GM21723 (cell line): ENCODE measurements at regions not wholly inside any gene's neighbourhood (a gene's known extent, or its start where the extent isn't known, plus 50 kb on each side); places are given as distances from the start of the nearest gene placed in this dataset.
A peak's percentile ranks its signal among the peaks of the same experiment; 100 is the strongest.

Experiments
- ATAC-seq: cut with Tn5 transposase; IDR thresholded peaks from one replicate; pipeline ENCODE4 v1.9.1; 2021; ENCODE audit warnings: mild to moderate bottlenecking, moderate library complexity; ENCODE audit not compliant: unreplicated experiment

DNA sequence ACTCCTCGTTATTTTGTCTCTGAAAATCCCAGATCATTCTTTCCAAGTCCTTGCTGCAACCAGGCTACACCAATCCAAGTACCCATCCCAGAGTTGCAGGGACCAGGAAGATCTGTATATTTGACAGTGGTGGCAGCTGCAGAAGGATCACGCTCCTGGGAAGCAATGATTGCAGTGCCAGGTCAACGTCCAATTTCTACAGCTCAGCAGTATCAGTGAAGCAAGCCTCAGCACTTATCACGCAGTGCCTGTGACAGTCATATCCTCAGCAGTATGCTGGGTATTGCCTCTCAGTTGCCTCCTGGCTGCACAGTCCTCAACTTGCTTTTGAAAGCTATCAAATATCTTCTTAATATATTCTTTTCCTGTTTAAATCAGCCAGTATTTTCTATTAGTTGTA, 66.7 kb downstream of the BARHL2 start:
- no peak for ATAC-seq

DNA sequence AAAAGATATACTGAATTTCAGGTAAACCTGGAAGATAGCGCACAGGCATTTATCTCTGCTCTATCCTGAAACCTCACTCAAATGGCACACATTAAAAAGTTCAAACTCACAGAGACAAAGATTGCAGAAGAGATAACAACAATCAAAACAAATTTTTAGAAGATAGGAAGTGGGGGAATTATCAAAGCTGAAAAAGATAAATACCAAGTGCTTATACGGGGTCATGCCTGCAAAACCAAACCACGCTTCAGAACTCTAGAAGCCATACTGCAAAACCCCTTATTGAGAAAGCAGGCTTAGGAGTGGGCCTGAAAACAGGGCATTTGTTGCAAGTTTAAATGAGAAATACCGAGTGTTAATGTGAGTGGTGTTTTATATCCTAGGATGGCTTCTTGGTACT, 76.8 kb downstream of the BARHL2 start:
- ATAC-seq: no peak

DNA sequence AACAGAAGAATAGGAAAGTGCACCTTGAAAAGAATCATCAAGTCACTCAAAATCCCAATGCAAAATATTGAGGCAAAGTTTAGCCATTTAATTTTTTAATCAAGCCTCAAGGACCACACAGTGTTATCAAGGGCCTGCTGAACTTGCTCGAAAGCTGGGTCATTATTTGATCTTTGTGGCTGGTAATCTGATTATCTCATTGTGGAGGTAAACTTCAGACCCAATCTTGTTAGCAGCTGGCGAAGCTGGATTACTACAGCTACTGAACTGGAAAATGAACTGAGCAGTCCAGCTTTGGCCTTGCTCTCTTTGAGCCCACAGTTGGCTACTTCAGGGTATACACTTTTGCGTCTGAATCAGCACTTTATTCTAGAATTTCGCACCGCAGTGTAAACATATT, 94.4 kb downstream of the BARHL2 start:
- ATAC-seq: no peak

DNA sequence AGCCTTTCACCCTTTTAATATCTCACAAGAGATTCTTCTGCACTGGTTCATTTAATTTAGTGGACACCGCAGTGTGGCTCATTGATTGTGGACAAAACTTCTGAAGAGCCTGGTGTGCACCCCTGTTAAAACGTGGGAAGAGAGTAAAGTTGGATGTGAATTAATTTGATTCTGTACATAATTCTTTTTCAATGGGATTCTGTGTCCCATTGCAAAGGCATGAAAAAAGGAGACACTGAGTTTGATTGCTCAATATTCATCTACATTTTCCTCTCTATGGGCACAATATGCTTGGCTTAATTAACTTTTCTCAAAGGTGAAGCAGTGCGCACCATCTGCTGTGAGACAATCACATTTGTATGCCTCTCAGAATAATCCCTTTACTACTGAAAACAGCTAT, 95.1 kb downstream of the BARHL2 start:
- ATAC-seq: no peak

DNA sequence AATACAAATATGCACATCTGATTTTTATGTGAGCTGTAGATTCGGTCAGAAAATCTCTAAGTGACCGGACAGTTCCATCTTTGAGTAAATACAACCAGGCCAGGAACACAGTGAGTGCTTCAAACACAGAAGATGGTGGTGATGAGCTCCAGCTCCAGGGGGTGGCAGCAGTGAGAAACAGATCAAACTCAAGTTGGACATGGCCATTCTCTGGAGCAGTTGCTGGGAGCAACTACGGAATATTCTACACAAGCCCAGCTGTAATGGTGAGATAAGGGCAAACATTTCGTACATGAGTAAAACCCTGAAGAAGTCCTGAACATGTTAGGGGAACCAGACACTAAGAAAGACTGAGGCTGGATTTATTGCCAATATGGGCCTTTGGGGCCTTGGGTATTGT, 100.7 kb downstream of the BARHL2 start:
- ATAC-seq: no peak

DNA sequence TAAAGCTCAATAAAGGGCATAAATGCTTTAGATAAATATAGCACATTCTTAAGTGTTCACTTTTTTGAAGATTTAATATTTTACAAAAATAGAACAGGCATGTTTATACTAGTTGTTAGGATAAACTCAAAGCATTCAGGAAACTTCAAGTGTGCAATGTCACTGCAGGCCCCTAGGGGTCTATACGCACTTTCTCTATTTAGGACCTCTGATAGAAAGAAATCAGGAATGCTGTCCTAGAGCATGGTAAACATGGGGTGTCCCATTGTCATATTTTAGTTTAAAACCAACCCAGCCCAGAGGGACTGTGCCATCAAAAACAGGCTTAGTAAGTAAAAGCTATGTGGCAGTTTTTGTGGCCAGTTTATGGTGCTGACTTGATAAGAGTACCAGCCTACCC, 102.2 kb downstream of the BARHL2 start:
- no peak for ATAC-seq

DNA sequence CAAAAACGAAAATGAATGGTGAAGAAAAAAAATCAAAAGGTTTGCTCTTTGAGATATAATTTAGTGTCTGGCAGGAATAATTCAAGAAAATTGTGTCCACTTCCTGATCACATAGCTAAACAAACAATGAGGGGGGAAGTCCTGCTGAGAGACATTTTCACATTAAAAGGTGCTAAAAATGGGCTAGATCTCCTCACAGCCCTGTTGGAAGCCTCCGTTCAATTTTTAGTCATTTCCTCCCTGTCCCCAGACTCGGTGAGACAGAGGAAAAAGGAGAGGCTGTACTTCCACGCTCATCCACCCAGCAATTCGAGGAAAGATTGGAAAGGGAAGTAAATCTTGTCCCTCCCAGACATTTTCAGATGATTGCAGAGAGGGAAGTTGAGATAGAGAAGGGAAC, 103.7 kb downstream of the BARHL2 start:
- ATAC-seq: no peak

DNA sequence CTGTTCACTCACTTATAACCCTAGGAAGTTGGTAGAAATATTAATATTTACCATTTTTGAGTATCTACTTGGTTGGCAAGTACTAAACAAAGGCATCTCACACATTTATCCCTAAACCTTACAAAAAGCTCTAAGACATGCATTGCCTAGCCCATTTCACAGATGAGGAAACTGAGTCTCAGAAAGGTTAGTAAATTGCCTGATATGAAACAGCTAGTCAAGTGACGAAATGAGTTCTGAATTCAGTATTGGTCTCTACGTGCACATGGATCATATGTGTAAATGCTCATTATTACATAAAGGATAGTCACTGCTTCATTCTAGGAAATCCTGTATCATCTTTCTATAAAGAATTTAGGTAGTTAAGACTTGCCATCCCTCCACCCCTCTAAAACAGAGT, 105.1 kb downstream of the BARHL2 start:
- ATAC-seq: no peak

DNA sequence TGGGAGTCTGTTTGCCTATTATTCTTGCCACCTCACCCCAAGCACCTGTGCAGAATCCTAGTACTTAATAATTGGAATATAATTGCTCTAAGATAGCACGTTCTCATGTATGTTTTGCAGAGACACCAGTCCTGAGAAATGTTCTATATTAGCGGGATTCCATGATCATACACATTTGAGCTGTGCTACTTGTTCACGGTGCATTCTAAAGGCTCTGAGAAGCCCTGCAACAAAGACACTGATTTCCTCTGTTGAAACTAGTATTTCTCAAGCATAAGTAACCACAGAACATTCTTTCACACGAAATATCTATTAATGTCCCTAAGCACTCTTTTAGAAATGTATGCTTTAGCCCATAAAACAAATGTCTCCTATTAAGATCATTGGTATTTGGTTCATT, 109.4 kb downstream of the BARHL2 start:
- ATAC-seq: no peak

DNA sequence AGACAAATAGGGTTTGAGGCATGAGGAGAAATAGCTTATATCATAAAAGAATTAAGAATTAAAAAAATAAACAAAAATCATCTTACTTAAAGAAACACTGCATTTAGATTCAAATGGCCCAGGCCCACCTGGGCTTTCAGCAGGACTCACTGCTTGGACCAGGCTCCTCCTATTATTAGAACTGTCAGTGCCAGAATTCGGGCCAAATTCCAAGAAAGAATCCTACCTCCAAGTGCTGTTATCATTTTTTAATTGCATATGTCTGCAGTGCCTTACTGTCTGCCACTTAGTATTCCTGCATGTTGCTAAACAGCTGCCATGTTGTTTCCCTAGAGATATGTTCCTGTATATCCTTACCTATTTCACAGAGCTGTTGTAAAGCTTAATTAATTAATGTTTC, 112.0 kb downstream of the BARHL2 start:
- no peak for ATAC-seq

DNA sequence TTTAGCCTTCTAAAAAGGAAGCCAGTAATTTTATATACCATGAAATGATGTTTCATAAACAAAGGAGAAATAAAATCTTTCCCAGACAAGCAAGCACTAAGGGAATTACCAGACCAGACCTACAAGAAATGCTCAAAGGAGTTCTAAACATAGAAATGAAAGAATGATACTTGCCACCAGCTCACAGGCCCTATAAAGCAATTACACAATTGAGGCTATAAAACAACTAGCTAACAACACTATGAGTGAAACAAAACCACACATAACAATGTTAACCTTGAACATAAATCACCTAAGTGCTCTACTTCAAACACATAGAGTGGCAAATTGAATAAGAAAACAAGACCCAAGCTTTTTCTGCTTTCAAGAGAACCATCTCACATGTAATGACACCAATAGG, 123.8 kb downstream of the BARHL2 start:
- no peak for ATAC-seq

DNA sequence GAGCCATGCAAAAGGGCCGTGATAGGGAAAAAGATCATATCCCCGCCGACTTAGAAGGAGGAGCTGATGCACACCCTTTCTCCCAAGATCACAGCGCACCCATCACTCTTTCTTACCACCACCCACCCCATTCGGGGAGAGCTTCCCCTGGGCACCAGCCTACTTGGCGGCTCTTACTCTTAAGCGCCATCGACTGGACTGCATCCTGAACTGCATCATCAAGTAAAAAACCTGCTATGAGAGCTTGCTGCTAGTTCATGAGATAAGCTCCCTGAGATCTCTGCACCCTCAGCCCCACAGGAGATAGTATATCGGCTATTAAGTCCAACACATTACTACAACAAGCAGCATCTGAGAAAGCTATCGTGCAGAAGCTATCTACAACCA, 125.1 kb downstream of the BARHL2 start:
- ATAC-seq: no peak

DNA sequence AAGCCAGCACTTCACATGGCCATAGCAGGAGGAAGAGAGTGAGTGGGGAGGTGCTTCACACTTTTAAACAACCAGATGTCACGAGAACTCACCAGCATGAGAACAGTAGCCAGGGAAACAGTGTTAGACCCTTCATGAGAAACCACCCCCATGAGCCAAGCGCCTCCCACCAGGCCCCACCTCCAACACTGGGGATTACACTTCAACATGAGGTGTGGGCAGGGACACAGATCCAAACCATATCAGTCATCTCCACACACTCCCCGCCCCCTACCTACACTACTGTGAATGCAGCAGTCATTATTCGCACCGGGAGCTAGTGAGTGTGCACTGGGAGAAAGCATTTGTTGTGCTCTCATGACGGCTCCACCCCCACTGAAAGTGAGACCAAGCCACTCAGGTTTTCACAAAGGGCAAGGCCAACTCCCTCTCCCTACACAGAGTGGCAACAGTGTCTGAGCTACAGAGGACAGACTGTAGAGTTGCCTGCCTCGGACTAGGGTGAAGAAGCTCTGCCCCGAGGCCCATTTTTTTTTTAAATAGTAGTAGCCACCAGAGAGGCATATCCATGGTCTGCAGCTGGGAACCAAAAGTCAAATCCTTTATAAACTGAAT, 125.6 kb downstream of the BARHL2 start:
- ATAC-seq: no peak

DNA sequence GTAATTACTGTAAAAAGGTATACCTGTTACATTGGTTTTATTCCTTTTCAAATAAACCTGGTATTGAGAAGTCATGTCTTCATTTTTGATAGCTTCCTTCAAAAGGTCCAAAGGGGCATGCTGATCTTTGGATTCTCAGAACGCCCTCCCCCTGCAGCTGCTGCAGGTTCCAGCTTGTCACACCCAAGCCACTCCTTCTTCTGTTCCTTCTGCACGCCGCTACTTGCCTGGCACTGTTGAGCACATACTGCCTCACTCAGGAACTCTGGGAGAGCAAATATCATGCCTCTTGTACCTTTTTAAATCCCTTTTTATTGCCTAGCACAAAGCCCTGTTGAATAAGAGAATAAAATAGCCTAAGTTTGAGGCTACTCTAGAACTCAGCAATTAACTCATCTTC, 136.9 kb downstream of the BARHL2 start:
- no peak for ATAC-seq

DNA sequence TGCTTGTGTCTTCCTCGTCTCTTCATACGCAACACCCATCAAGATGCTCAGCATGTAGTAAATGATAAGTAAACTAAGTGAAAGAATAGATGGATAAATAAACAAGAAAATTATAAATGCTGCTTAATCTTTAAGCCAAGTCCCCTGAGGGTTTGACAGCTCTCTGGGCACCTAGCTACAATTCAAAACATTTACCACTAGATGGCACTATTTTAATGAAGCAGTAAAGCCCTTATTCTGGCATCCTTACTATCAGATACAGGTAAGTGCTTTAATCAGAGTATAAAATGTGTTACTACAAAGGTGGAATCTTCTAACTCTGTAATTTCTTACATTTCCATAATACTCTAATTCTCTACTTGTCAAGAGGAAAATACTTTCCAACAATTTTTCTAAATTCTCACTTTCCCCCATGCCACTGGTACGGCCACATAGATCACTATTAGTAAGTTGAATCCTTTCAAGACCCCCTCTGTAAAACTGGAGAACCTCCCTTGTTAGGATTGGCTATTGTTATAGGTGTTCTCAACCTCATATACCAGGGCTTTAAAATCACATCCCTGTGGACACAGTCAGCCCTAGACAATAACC, 137.8 kb downstream of the BARHL2 start:
- ATAC-seq: peak; percentile 78

DNA sequence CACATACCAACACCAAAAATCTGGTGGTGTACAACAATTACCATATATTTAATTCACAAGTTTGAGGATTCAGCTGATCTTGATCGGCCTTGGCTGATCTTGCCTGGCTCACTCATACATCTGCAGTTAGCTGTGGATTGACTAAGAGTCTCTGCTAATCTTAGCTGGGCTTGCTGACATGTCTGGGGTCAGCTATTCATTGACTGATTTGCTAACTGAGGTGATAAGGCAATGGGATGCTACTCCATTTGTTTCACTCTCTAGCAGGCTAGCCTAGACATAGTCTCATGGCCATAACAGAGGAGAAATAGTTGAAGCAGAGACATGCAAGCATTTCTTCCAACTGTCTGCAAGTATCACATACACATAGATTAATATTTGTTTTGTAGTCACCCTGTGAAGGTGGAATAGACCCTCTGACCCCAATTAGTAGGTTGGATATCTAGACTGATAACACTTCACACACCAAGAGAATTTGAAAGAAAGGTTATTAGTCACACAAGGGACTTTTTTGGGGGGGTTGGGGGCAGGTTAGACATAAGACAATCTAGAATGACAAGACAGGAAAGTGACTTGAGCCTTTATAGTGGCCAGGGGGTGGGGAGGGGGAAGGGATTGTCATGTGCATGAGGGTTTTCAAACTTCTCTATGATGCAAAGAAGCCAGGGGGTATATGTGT, 142.3 kb downstream of the BARHL2 start:
- ATAC-seq: no peak

DNA sequence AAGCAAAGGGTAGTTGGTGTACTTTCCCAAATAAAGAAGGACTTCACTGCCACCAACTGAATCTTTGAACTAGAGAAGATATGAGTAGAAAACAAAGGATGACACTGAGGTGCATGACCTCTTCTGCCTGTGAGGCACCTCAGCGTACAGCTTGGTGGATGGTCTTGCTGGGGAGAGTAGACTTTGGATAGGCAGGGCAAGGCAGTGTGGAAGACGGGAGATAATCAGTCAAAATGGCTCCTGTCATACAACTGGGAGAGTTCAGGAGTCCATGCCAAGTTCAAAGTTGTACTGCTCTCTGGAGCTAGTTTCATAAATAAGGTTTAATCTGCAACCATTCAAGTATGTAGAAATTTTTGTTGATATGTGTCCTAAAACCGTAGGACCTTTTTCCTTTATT, 143.4 kb downstream of the BARHL2 start:
- no peak for ATAC-seq

DNA sequence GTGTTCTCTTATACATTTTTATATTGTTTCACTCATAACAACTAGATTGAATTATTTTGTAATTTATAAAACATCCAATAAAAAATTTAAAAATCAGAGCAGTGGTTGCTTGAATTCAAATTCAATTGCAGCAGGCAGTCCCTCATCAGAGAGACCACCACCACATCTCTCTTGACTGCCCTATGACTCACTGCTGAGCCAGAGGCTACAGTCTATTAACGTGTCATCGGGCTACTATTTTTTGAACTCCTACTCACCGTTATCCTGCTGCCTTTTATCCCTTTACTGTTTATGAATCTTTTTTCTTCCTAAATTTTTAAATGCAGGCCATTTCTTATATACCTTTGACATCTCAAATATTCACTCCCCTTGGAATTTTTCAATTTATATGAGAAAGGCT, 144.7 kb downstream of the BARHL2 start:
- ATAC-seq: no peak

DNA sequence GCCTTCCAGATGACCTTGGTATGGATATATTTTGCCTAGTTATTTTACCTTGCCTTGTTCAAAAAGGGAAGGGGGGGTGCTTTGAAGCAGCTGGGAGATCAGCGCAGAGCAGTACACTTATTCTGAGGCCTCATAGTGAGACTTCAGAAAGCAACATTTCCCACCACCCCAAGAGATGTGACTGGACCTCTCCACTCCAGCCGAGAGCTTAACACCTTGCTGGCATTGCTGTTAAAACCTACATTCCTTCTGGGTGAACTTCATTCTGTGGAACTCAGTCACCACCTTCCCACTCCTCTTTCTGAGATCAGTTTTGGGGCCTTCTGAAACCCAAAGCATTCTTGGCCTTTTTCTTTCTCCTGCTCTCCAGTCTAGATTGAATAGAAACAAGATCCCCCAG, 148.7 kb downstream of the BARHL2 start:
- no peak for ATAC-seq

DNA sequence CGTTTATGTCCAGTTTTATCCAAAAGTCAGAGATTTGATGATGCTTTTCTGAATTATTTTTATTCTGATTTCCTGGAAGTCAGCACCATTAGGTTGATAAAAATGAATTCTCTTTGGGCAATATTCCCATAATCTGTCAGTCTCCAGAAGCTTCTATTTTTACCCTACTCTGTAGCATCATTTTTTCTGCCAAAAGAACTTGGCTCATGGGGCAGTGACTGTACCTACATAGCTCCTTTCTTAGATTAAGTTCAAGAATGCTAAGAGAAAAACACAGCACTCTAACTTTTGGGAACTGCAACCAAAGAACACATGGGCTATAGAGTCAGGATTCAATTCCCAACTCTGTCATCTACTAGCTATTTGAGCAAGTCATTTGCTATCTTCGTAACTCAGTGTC, 152.9 kb downstream of the BARHL2 start:
- no peak for ATAC-seq

DNA sequence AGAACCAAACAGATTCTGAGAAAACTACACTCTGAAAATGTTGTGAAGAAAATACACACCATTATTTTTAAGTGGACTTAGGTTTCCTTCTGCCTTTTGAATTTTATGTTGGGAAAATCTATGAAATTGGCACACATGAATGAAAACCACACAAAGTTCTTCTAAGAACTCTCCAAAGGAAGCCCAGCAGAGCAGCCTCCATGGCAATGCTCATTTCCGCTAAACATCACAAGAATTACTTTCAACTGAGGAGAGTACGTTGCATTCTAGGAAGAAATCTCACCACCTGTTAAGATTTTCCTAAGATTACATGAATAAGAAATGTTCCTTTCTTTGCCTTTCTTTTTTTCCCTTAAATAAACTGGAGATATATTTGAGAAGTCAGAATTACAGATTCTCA, 154.2 kb downstream of the BARHL2 start:
- no peak for ATAC-seq

DNA sequence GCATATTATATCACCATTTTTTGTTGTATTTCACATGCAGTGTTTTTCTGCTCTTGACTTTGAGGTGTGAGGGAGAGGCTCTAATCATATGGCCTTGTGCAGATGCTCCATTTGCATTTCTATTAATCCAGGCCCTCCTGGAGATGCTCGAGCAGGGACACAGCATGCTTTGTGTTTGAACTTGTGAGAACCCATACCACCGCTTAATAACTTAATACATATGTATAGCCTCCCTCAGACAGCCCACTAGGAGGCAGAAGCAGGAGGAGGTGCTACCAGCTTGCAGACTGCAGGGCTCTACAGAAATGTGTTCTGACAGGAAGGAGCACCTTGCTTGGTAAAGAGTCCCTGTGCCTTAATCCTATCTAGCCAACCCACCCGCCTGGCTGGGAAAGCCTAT, 155.2 kb downstream of the BARHL2 start:
- ATAC-seq: no peak
